NCI-H82 treated with DMSO at 0.1 percent for 48 hours (cell line): ENCODE measurements at regions not wholly inside any gene's neighbourhood (a gene's known extent, or its start where the extent isn't known, plus 50 kb on each side); places are given as distances from the start of the nearest gene placed in this dataset.
"Not testable (repeated sequence)": the region's sequence is repeated elsewhere in the genome, so short reads cannot be mapped to it uniquely, and the experiment has no call there.

Source experiments
- DNase-seq: peaks from one replicate; lab custom pipeline; 2025; ENCODE audit not compliant: unreplicated experiment; lab: John Stamatoyannopoulos, UW

GRCh38 chr3:74978684-74979083 is 364.2 kb upstream of the CNTN3 start:
- no peak for DNase-seq

GRCh38 chr3:74985028-74985904 is 370.8 kb upstream of the CNTN3 start:
- not testable (repeated sequence) for DNase-seq

- DNase-seq, result no peak
These were observed 373.6 kb upstream of the CNTN3 start for GRCh38 chr3:74988095-74988494.

DNA sequence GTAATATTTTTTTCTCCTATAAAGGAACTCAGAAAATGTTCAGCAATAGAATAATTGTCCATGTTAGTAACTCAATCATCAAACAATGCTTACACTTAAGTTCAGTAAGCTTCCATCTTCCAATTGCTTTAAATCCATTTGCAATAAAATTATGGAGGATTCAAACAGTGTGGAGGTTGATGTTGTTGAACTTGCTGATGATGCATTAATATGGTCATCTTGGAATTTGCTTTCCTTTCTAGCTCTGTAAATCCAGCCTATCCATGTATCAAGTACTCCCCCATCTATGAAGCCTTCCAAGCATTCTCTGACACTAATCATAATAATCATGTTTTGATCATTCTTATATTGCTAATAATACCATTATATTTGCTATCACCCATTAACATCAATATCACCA is 378.4 kb upstream of the CNTN3 start:
- no peak for DNase-seq

GRCh38 chr3:75001330-75001729 is 386.9 kb upstream of the CNTN3 start:
- DNase-seq, result peak; percentile 6

- no peak for DNase-seq
These were observed 398.4 kb upstream of the CNTN3 start for GRCh38 chr3:75012791-75013331.

GRCh38 chr3:75014008-75014407 is 399.5 kb upstream of the CNTN3 start:
- DNase-seq, result no peak

DNA sequence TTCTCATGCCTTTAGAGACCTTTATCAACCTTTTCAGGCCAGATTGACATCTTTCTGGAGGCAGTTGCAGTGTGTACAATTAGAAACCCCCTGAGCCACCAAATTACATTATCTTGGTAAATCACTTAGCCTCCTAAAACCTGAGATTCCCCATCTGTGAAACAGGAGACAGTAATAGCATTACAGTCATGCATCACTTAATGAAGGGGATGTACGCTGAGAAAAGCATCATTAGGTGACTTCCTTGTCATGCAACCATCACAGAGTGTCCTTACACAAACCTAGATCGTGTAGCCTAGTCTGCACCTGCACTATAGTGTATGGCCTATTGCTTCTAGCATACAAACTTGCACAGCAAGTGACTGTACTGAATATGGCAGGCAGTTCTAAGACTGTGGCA is 400.8 kb upstream of the CNTN3 start:
- DNase-seq, result peak; percentile 89

- no peak for DNase-seq
These were observed 420.7 kb upstream of the CNTN3 start for GRCh38 chr3:75035146-75035545.

GRCh38 chr3:75042941-75043340 is 428.5 kb upstream of the CNTN3 start:
- no peak for DNase-seq

DNA sequence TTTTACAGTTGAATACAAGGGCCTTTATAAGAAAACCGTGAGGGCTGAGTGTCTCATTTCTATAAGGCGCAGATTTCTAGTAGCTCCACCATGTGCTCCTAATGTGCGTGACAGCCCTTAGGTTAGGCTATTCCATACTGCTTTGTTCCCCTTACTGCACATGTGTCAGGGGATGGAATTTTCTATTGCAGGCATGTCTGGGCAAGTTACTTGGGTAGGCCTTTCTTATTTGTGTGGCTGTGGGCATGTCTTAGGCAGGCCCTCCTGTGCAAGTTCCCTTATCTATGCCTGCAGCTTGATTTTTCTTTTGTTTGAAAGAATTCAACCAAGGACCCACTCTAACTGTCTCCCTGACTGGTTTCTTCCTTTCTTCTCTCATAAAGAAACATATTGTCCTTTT is 434.2 kb upstream of the CNTN3 start:
- no peak for DNase-seq

GRCh38 chr3:75049533-75049932 is 435.1 kb upstream of the CNTN3 start:
- no peak for DNase-seq

- no peak for DNase-seq
These were observed 444.7 kb upstream of the CNTN3 start for GRCh38 chr3:75059120-75059519.

GRCh38 chr3:75061806-75062205 is 447.3 kb upstream of the CNTN3 start:
- DNase-seq, result no peak

- DNase-seq, result no peak
These were observed 460.7 kb upstream of the CNTN3 start for GRCh38 chr3:75075158-75075557.

DNA sequence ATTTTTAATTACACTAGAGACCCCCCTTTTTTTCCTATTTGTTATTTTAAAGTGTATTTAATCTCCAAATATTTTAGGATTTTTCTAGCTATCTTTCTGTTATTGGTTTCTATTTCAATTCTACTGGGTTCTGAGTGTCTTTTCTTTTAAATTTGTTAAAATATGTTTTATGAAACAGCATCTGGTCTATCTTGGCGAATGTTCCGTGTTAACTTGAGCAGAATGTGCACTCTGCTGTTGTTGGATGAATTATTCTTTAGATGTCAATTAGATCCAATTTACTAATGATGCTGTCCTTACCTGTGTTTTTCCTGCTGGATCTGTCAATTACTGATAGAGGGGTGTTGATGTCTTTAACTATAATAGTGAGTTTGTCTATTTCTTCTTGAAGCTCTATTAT is 462.0 kb upstream of the CNTN3 start:
- no peak for DNase-seq

DNA sequence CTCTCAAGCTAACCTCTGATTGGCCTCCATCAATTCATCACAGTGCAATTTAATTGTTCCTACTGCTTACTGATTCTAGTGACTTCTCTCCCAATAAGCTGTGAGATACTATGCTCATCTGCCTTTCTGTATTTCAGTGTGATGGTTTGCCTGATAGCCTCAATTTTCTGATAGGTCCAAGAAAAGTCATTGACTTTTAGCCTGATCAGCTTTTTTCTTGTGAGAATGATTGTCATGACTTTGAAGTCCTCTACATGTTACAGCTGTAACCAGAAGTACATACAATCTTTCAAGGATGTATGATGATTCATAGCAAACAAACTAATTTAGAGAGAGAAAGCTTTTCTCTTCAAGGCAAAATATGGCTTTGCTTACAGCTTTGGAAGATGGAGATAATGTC is 463.8 kb upstream of the CNTN3 start:
- no peak for DNase-seq

GRCh38 chr3:75082845-75083244 is 468.4 kb upstream of the CNTN3 start:
- no peak for DNase-seq

DNA sequence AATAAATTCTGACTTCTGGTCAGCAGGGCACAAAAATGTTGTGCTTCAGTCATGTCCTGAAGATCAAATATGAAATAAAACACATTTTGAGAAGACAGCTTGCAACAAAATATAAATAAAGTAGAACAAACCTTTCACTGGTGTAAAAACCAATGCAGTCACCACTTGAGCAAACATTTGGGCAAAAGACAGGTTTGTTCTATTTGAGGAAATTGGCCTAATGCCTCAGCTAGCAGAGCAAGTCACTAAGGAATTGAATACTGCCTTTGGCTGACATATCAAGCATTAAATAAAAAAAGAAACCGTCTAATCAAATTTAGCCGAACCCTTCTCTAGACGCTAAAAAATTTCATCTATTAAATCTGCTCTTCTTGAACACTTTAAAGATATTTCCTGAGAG is 475.4 kb upstream of the CNTN3 start:
- DNase-seq, result no peak

DNA sequence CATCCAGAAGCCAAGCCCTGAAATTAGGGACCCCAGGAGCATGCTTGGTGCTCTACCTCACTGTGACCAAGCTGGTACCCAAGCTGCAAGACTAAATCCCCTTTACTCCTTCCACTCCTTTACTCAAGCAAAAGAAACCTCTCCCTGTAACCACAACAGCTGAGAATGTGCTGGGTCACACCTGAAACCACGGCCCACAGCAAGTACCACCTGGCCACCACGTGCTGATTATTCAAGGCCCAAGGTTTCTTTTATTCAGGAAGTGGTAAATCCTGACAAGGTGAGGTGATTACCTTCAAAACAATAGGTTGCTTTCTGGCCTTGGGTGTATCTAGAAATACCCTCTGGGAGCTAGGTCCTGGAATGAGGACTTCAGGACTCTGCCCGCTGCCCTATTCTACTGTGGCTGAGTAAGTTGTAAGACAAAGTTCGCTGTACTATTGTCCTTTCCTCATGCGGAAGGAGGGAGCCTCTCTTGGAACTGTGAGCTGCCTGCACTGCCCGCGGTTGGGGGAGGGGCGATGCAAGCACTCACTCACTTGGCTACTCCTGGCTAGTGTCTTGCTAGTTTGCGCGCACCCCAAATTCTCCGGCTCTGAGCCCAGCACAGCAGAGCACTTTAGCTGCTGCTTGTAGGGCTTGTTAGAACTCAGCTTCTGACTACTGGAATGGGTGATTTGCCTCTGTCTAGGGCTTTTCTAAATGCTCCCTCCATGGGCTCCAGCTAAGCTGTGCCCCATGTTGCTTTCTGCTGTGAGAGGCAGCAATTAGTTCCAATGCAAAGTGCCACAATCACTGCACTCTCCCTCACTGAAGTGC is 487.1 kb upstream of the CNTN3 start:
- no peak for DNase-seq

DNA sequence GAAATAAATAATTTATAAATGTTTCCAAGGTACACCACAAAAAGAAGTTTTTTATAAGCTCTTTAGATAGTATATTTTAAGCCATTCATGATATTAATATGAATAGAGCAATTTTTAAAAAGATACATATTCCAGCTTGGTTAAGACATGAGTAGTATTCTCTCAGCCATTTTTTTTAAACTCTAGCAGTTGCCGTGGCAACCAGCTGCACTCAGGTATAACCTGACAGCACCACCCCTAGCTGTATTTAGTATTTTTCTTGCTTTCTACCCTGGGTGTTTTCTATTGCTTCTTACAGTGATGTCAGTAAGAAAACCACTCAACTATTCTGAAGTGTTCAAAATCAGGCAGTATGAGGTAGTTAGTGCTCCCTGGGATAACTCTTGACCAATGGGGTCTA is 496.3 kb upstream of the CNTN3 start:
- DNase-seq, result no peak

DNA sequence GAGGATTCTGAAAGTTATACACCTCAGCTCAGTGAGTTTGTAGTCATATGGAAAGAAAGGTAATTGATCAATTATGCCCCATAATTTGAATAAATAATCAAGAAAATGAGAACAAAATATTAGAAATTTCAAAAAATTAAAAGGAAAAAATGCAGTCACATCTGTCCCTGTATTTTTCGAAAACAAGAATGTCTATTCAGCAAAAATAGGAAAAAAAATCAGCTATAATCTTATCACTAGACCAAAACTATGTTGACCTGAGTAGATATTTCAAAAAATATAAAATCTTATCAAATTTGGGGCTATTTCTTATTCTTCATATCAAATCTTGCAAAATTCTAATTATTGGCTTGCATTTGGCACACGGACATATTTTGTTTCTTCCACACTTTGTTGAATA is 501.2 kb upstream of the CNTN3 start:
- DNase-seq, result no peak
